CD14-positive monocyte (primary cell): ENCODE measurements at regions not wholly inside any gene's neighbourhood (a gene's known extent, or its start where the extent isn't known, plus 50 kb on each side); places are given as distances from the start of the nearest gene placed in this dataset.

ENCODE experiments used
- DNase-seq, 3 donors: peaks; one replicate each; pipeline ENCODE4 v3.0.0-alpha.2; 2011 to 2022
- H2AFZ ChIP-seq: 2 replicates; pipeline ENCODE4 v1.6.0; 2012; ENCODE audit warnings: mild to moderate bottlenecking, low read depth, low read length, inconsistent platforms; ENCODE audit not compliant: insufficient read depth, poor library complexity, severe bottlenecking
- H3K27ac ChIP-seq, 2 donors: 1 replicate in 1 of 2; 2 replicates in 1 of 2; pipeline ENCODE4 v1.5.1; 2012 to 2013; ENCODE audit warnings: low read length in 2 of 2, control low read depth in 1 of 2, inconsistent platforms in 1 of 2, low read depth in 1 of 2, mild to moderate bottlenecking in 1 of 2
- H3K27me3 ChIP-seq, 2 donors: one replicate each; pipeline versions ENCODE4 v1.6.0 to v1.6.1; 2011 to 2013; ENCODE audit warnings: low read length in 2 of 2; ENCODE audit not compliant: control insufficient read depth in 2 of 2, insufficient read depth in 2 of 2
- H3K36me3 ChIP-seq, 2 donors: replicated peaks in 1 of 2; 1 replicate in 1 of 2; 2 replicates in 1 of 2; pipeline versions ENCODE4 v1.5.1 to v1.6.1; 2012 to 2013; ENCODE audit warnings: low read length in 2 of 2, control low read depth in 1 of 2, inconsistent platforms in 1 of 2, mild to moderate bottlenecking in 1 of 2; ENCODE audit not compliant: insufficient read depth in 2 of 2, control insufficient read depth in 1 of 2
- H3K4me1 ChIP-seq, 2 donors: 1 replicate in 1 of 2; 2 replicates in 1 of 2; pipeline versions ENCODE4 v1.5.1 to v1.6.1; 2012 to 2013; ENCODE audit warnings: low read length in 2 of 2, control low read depth in 1 of 2, inconsistent platforms in 1 of 2, mild to moderate bottlenecking in 1 of 2, moderate library complexity in 1 of 2; ENCODE audit not compliant: insufficient read depth in 2 of 2, control insufficient read depth in 1 of 2
- H3K4me2 ChIP-seq: replicated peaks from 2 replicates; pipeline ENCODE3; 2012; ENCODE audit warnings: low read length, moderate library complexity, mild to moderate bottlenecking; ENCODE audit not compliant: poor library complexity, severe bottlenecking; ENCODE audit errors: extremely low read depth
- H3K4me3 ChIP-seq, 3 experiments: fragments of 200-600 bp in 1 of 3; sonication (generic) in 1 of 3; replicated peaks in 1 of 3; 1 replicate in 2 of 3; 2 replicates in 1 of 3; pipeline ENCODE4 v1.5.1; 2011 to 2013; ENCODE audit warnings: low read length in 3 of 3, mild to moderate bottlenecking in 3 of 3, control low read depth in 2 of 3, low read depth in 2 of 3, inconsistent platforms in 1 of 3, moderate library complexity in 1 of 3
- H3K79me2 ChIP-seq: 2 replicates; pipeline ENCODE4 v1.6.0; 2012; ENCODE audit warnings: mild to moderate bottlenecking, control low read depth, inconsistent platforms, low read length, moderate library complexity; ENCODE audit not compliant: insufficient read depth
- H3K9ac ChIP-seq: 2 replicates; pipeline ENCODE4 v1.6.0; 2017; ENCODE audit warnings: low read length, mild to moderate bottlenecking; ENCODE audit not compliant: insufficient read depth, poor library complexity, severe bottlenecking
- H3K9me3 ChIP-seq, 2 donors: replicated peaks in 1 of 2; 1 replicate in 1 of 2; 2 replicates in 1 of 2; pipeline versions ENCODE4 v1.5.1 to v1.6.1; 2012 to 2013; ENCODE audit warnings: low read length in 2 of 2, control low read depth in 1 of 2; ENCODE audit not compliant: control insufficient read depth in 1 of 2, insufficient read depth in 1 of 2
- H4K20me1 ChIP-seq: 2 replicates; pipeline ENCODE4 v1.6.0; 2012; ENCODE audit warnings: mild to moderate bottlenecking, low read length, control low read depth, moderate library complexity; ENCODE audit not compliant: insufficient read depth
- H3K27ac Mint-ChIP-seq, 7 donors: one replicate each; pipeline ENCODE4 v1.8.0; 2020; ENCODE audit warnings: mild to moderate bottlenecking in 7 of 7, mixed read lengths in 7 of 7, moderate library complexity in 6 of 7, inconsistent platforms in 2 of 7
- H3K27me3 Mint-ChIP-seq, 3 donors: one replicate each; pipeline ENCODE4 v1.8.0; 2021 to 2022; ENCODE audit warnings: low read depth in 3 of 3, mild to moderate bottlenecking in 3 of 3, mixed read lengths in 3 of 3, moderate library complexity in 3 of 3, inconsistent platforms in 1 of 3
- H3K36me3 Mint-ChIP-seq, 2 donors: one replicate each; pipeline ENCODE4 v1.8.0; 2020; ENCODE audit warnings: mixed read lengths in 2 of 2, inconsistent platforms in 1 of 2, mild to moderate bottlenecking in 1 of 2
- H3K4me1 Mint-ChIP-seq: one replicate; pipeline ENCODE4 v1.8.0; 2020; ENCODE audit warnings: mild to moderate bottlenecking, mixed read lengths
- H3K4me3 Mint-ChIP-seq, 2 donors: one replicate each; pipeline ENCODE4 v1.8.0; 2020; ENCODE audit warnings: mild to moderate bottlenecking in 2 of 2, mixed read lengths in 2 of 2, moderate library complexity in 1 of 2
- H3K9me3 Mint-ChIP-seq, 7 donors: one replicate each; pipeline ENCODE4 v1.8.0; 2020 to 2022; ENCODE audit warnings: mixed read lengths in 7 of 7, mild to moderate bottlenecking in 6 of 7, moderate library complexity in 6 of 7, inconsistent platforms in 2 of 7
- CTCF ChIP-seq: fragments of 200-600 bp; IDR thresholded peaks from one replicate; pipeline ENCODE4 v1.8.0; 2022; ENCODE audit warnings: antibody characterized with exemption, mild to moderate bottlenecking
- WGBS: methylation state at CpG from one replicate; pipeline ENCODE4 v1.1.5; 2013; ENCODE audit warnings: missing lambda C conversion rate; ENCODE audit not compliant: insufficient coverage; 5-methylcytosine and 5-hydroxymethylcytosine counted together
- intact Hi-C, 2 donors: fragments of 100-400 bp; cut with micrococcal nuclease; formaldehyde crosslinking; loops; one replicate each; pipeline versions ENCODE4 v1.15.0 to v1.15.1; 2023

GRCh38 chr17:79546386-79546785 lies 64.5 kb downstream of the RBFOX3 start:
- Mint-ChIP-seq H3K27ac (no peak overlapping the region), H3K4me3 (no peak overlapping the region)
- intact Hi-C loops = no loop called here

GRCh38 chr17:79545251-79546005 lies 65.4 kb downstream of the RBFOX3 start:
- H3K27me3 Mint-ChIP-seq = peaks cover 1 to 10% (median 3%) of the 10 kb centered on the region in 3 donors
- no peaks in the 10 kb centered on the region for H4K20me1 ChIP-seq
- no peaks in the 10 kb centered on the region for H3K9me3 ChIP-seq
- no peak for TF ChIP-seq CTCF
- H3K36me3 Mint-ChIP-seq = no peaks in the 10 kb centered on the region
- no peak overlapping the region for H3K27ac ChIP-seq
- no peak overlapping the region for H3K4me3 Mint-ChIP-seq
- WGBS = 85% methylated on average over 9 of the region's 20 CpGs
- intact Hi-C loops = no loop called here
- H3K4me2 ChIP-seq = no peak overlapping the region
- peak overlapping the region in 1 of 7 donors; percentile 43 for H3K27ac Mint-ChIP-seq
- no peaks in the 10 kb centered on the region for H3K79me2 ChIP-seq
- no peaks in the 10 kb centered on the region for H3K36me3 ChIP-seq
- no peaks in the 10 kb centered on the region for H3K9me3 Mint-ChIP-seq
- no peak overlapping the region for H3K4me3 ChIP-seq
- DNase-seq = no peak
- no peak overlapping the region for H3K9ac ChIP-seq
- no peaks in the 10 kb centered on the region for H3K27me3 ChIP-seq
- H2AFZ ChIP-seq = no peak overlapping the region
- H3K4me1 ChIP-seq = no peaks in the 10 kb centered on the region
- no peaks in the 10 kb centered on the region for H3K4me1 Mint-ChIP-seq

More at GRCh38 chr17:79546386-79546785, 64.5 kb downstream of the RBFOX3 start:
- Mint-ChIP-seq H3K4me1 (no peaks in the 10 kb centered on the region), H3K36me3 (no peaks in the 10 kb centered on the region), H3K9me3 (peaks cover 0 to 3% (median 0%) of the 10 kb centered on the region in 7 donors), H3K27me3 (peaks cover 1 to 11% (median 3%) of the 10 kb centered on the region in 3 donors)
- TF ChIP-seq CTCF = no peak
- Histone ChIP-seq H3K27ac (no peak overlapping the region), H3K9me3 (no peaks in the 10 kb centered on the region), H3K36me3 (no peaks in the 10 kb centered on the region), H3K27me3 (no peaks in the 10 kb centered on the region), H4K20me1 (no peaks in the 10 kb centered on the region), H2AFZ (no peak overlapping the region), H3K9ac (no peak overlapping the region), H3K4me3 (no peak overlapping the region), H3K4me1 (no peaks in the 10 kb centered on the region), H3K4me2 (no peak overlapping the region), H3K79me2 (no peaks in the 10 kb centered on the region)
- 92% methylated on average over 4 of the region's 10 CpGs for WGBS
- no peak for DNase-seq
